NCI-H226 (cell line): ENCODE measurements at regions not wholly inside any gene's neighbourhood (a gene's known extent, or its start where the extent isn't known, plus 50 kb on each side); places are given as distances from the start of the nearest gene placed in this dataset.

ENCODE experiments used
- DNase-seq: peaks from one replicate; pipeline ENCODE4 v3.0.0-alpha.2; 2015

DNA sequence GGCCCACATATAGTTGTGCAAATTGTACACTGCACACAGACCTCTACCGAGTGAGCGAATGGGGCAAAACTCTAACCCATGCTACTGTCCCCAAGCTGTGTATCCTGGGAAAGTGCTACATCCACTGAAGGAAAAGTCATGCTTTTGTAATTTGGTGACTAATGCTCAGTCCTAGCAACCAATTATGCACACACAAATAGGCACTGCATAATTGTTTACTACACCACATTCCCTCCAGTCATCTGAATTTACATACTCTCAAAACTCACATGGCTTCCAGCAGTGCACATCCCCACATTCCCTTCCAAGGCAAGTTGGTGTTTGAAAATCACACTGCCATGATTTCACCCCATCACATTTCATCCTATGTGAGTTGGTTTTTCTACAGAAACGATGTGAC, 125.9 kb upstream of the OSMR start:
- peak; percentile 20 for DNase-seq

DNA sequence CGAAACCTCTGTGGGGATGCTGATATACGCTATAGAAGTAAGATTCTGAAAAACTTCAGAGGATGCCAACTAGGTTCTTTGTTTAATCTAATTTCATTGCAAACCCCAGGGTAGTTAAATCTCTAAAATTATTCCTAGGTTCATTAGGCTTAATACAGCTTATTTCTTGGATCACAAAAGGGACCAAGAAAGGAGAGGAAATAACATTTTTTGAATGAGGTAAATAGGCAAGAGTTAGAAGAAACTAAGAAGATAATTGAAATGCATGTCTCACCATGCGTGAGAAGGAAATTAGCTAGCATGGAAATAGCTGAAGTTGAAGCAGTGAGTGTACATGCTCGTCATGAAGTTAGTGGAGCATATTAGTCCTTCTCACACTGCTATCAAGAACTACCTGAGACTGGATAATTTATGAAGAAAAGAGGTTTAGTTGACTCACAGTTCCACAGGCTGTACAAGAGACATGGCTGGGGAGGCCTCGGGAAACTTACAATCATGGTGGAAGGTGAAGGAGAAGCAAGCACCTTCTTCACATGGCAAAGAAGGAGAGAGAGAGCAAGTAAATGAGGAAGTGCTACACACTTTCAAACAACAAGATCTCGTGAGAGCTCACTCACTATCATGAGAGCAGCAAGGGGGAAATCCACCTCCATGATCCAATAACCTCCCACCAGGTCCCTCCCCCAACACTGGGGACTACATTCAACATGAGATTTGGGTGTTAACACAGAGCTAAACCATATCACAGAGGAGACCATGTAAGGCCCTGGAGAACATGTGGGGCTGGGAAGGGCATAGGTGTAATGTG, 125.1 kb upstream of the OSMR start:
- DNase-seq: no peak

DNA sequence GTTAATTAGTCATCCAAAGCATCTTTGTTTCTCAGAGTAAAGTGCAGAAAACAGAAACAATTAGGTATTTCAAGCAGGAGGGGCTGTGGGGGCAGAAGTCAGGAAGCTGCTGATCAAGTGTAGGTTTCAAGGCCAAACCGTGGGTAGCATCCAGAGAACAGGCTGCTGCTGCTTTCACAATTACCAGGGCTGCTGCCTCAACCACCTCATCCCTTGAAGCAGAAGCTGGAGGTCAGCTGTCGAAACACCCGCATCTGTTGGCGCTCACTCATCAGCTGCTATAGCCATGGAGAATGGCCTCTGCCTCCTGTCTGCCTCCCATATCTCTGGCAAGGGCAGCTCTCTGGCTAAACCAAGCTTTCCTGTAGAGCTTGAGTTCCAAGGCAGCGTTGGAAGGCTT, 122.9 kb upstream of the OSMR start:
- DNase-seq: no peak

DNA sequence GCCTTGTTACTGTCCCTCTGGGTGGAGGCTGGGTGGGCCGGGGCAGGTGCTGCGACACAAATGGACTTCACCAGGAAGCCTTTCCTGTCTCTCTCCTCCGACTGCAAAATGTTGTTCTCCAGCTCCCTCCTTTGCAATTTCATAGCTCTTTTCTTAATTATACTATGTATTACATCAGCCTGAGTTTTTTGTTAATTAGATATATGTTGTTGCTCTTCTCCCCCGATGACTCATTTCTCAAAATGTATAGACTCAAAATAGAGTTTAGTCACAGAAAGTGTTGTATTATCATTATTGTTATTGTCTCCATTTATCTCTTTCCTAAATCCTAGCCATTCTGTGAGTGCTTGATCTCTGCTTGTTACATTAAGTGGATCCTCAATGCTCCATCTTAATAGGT, 122.4 kb upstream of the OSMR start:
- DNase-seq: no peak

DNA sequence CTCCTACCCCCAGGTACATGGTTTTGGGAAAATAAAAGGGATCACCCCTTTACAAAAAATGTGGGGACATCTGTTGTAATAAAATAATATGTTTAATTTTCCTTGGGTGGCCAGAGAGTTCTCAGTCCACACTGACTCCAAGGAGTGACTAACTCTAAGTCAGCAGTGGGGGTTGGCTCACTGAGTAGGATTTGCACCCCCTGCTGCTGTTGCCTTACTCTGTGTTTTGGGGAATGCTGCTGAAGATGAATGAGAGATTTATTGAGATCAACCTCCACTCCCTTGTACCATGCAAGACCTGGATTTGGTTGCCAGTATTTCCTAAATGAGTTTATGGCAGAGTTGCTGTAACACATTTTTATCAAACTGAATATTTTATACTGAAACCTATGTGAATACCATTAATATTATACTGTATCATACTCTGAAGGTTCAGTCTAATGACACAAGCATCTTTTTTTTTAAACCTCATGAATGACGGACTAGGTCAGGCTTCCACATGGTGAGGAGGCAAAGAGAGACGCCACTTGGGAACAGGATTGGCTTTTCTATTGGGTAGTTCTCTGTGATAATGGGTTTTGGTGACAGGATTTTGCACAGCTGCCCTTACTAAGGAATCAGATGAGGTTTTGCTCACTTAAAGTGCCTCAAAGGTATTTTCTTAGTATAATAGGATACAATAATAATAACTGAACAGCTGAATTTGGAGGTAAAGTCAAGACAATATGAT, 121.3 kb upstream of the OSMR start:
- peak; percentile 59 for DNase-seq

DNA sequence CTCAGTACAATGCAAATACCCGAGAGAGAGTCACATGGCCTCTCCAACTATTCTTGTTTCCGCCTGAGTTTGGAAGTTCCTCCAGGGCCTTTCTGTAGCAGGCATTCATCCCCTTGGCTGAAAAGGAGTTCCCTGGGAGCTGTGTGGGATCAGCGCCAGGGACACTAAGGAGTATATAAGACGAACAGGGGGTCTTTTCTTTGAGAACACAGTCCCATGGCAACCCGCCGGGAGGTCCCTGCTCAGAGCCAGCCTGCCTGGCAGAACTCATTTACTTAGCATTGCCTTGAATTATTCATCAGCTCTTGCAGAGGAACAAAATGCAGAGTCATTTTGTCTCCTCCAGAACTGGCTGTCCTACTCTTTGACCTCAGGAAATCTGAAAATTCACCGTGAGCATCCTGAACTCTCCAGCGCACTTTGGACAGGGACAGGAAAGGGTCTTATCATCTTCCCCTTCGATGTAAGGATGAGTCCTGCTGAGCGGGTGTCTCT, 120.4 kb upstream of the OSMR start:
- no peak for DNase-seq

DNA sequence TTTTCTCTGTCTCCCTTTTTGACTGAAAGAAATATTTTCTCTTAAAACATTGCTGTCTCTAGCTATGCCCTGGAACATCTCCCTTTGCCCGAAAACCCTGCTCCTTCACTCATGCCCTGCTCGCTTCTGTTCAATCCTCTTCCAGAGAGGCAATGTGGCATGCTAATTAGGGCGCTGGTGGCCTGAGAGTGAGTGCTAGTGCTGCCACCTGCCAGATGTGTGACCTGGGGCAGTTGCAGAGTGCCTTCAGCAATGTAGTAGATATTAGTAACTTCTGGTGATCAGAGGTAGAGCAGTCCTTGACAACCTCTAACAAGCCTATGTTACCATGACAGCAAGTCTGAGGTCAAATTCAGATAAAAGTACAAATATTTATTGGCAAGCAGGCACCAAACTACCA, 119.5 kb upstream of the OSMR start:
- DNase-seq: no peak

DNA sequence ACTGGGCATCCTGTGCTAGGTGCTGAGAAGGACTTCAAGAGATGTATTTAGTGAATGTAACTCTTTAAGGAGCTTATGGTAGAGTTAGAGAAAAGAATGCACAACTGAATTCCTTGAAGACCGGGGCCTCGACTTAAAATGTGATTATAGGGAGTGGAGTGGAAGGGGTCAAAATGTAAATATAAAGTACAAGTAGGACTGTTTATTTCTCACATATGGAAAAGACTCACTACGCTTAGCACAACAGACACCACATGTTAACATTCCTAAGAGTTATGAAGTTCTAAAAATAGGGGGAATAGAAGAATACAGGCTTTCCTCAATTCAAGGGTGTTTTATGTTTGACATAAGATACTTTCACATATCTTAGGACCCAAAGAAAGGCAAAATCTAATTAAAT, 117.8 kb upstream of the OSMR start:
- no peak for DNase-seq

DNA sequence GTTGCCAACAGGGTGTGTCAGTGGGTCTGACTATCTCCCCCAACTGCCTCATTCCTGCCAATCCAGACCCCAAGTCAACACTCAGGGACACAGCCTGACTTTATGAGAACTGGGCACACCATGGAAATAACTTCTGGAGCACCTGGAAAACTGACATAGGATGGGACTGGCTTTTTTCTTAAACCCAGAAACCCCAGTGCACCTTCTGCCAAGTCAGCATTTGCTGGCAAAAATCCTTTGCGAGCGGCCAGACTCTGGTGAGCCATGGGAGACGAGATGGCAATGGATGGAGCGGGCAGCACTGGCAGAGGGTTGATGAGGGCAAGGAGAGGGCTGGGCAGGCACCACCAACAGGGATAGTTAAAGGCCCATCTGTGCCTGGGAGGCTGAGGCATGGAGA, 114.4 kb upstream of the OSMR start:
- no peak for DNase-seq

DNA sequence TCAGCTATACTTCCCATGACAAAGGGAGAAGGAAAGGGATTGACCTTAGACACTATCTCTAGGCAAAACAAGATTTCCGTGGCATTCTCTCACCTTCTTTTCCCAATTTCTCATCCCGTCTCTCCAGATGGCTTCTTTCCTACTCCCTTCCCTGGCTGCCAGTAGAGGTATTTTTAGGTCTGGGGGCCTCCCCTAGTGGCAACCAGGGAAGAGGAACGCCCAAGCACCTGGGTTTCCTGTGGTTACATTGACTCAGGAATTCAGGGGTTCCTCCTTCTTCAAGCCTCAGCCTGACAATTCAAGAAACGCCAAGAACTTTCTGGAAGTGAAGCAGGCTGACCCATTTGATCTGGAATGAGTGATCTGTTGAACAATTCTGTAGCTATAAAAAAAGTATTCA, 111.5 kb upstream of the OSMR start:
- no peak for DNase-seq

DNA sequence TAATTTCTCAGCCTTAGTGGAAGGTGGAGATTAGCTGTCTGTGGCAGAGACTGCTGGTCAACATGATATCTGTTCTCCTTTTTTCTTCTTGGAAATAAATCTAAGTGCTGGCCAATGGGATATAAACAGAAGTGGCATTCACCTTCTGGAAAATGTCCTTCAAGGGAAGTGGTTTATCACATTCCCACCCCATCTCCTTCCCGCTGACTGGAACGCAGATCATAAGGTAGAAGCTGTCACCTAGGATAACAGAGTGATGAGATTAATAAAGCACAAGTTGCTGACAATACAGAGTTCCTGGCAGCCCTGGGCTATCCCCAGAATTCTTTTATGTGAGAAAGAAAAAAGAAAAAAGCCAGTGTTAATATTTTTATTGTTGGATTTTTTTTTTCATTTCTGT, 109.7 kb upstream of the OSMR start:
- DNase-seq: no peak

DNA sequence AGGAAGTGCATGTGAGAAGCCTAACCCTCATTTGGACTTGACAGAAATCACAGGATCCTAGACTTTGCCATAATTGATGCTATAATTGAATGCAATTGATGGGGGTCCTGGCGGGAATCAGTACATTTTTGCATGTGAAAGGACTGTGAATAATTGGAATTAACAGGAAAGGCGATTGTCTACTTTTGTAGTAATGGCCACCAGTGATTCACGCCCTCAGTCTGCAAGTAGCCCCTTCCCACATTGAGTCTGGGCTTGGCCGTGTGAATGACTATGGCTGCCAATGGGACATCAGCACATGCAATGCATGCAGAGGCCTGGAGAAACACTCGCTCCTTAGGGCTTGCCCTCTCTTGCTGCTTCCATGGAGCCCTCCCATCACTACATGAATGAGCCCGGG, 107.8 kb upstream of the OSMR start:
- DNase-seq: no peak

DNA sequence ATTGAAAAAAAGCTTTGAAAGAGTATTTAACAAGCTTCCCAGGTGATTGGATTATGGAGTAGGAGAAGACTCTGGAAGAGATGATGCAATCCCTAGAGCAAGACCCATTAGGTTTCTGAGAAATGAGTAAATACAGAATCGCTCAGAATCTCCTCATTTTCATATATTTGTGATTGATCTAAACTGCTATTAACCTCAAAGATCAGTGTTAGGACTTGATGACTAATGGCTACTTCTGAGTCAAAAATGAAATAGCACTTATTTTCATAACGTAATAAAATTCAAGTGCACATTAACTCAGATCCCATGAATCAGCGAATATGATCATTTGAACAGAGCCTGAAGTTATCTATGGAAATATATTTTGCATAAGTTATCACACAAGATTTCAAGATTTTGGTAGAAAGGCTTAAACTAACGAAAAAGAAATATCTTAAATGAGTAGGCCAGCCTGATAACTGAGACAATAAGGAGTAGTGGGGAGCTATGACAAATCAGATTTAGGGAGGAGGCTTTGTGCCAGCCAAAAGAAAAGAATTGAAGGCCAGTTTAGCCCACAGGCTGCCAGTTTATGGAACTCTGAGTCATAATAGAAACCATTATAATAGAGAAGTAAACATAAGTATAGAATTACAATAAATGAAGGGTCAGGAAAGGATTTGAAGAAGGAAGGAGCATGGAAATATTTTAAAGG, 106.7 kb upstream of the OSMR start:
- DNase-seq: peak; percentile 41

DNA sequence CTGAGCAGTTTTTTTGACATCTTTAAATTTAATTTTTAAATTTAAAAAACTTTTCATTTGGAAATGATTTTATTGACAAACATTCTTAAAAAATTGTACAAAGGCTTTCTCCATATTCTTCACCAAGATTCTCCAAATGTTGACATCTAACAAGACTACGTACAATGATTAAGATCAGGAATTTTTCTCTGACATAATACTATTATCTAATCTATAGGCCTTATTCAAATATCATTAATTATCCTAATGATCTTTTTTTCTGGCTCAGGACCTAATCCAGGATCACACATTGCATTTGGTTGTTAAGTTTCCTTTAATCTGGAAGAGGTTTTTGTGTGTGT, 106.1 kb upstream of the OSMR start:
- DNase-seq: no peak

DNA sequence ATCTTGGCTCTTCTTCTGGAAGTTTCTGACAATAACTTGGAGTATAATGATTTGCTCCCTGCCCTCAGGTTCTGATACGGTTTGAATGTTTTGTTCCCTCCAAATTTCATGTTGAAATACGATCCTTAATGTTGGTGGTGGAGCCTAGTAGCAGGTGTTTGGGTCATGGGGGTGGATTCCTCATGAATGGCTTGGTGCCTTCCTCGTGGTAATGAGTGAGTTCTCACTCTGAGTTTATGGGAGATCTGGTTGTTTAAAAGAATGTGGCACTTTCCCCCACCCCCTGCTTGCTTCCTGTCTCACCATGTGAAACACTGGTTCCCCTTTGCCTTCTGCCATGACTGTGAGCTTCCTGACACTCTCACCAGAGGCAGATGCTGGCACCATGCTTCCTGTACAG, 103.0 kb upstream of the OSMR start:
- DNase-seq: no peak

DNA sequence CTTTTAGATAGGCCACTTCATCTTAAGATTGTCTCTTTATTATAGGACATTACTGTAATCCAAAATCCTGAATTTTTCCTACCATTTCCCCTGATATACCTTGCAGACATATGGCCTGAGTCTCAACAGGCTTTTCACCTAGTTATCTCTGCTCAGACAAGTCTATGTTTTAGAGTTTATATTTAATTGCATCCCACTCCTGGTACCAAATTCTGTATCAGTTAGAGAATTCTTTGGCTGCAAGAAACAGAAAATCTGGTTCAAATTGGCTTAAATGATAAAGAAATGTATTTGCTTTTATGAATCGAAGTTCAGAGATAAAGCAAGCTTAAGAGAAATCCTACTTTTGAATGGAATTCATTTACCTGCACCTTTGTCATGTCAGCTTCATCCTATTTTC, 102.2 kb upstream of the OSMR start:
- DNase-seq: no peak

DNA sequence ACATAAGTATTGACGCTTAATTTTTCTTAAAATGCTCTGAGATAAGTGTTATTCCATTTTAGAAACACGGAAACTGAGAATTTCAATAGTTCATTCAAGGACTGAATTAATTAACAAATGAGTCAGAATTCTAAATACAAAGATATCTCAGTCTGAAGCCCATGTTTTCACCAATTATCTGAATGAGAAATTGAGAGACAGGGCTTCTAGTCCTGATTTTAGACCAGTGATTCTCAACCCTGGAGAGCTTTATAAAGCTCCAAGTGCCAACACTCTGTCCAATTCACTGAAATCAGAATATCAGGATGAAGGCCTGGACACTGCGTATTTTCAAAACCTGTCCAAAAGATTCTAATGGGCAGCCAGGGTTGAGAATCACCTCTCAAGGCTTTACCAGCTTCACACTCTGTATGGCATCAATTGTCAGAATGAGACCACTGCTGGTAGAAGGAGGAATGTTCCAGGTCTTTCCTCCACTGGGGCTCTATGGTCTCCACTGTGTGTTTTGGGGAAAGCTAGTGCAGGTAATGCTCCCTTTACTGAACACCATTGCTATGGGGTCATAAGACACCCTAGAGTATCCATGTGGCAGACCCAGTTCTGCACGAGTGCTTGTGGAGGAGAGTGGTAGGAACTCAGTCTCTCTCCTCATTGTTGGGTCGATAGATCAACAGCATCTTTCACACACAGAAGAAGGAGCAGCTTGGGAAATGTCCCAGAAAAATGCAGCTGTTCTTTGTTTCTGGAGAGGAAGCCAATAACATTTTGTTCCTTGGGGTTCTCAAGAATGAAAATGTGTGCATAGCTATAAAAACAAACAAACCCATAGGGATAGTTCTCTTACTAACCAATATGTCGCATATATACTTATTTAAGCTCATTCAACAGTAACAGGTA, 99.7 kb upstream of the OSMR start:
- DNase-seq: no peak

DNA sequence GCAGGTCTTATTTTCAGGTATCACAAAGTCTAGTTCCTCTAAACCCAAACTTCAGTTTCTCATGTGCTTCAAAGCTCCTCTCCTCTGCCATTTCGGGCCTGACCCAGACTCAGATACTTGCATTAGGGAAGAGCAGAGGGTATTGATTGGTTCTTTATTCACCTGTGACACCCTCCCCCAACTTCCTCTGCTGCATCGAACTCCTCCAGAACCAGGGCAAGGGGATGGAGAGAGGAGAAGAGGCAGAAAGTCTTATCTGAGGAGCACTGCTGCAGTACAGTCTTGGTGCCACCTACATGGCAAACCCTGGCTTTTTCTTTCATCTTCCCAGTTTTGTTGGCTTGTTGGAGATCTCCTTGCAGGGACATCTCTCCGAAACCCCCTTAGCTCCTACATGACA, 96.0 kb upstream of the OSMR start:
- DNase-seq: no peak

DNA sequence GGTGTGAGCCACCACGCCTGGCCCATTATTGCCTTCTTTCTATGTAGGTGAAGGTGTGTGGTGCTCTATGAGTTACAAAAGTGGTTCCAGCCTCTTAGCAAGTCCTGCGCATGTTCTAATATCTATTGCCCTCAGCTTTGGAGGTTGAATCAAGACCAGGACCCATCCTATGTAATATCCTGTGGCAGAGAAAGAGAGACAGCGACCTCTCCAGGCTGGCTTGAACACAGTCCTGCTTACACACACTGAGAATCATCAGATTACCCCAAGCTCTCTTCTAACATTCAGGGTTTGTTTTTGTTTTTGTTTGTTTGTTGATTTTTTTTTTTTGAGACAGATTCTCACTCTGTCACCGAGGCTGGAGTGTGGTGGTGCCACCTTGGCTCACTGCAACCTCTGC, 94.7 kb upstream of the OSMR start:
- no peak for DNase-seq

DNA sequence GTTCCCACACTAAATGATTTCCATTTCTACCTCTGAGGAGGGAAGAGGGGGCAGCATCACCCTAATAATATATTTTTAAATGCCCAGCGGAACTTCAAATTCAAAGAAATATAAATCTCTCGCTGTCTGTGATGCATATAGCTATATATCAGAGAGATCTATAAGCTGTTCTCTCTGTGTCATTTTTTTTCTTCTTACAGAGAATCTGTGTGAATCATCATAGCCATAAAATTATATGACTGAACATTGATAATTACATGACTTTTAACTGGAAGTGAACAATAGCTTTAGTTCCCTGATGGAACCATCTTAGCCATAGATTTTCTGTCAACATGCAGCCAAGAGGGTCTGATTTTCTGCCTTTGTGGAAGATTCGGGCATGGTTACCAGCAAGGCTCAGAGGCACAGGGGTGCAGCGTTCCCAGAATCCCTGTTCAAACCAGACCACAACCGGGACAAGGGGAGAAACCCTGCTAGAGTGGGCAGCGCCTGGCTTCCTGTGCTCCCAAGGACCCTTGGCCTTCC, 93.7 kb upstream of the OSMR start:
- no peak for DNase-seq

DNA sequence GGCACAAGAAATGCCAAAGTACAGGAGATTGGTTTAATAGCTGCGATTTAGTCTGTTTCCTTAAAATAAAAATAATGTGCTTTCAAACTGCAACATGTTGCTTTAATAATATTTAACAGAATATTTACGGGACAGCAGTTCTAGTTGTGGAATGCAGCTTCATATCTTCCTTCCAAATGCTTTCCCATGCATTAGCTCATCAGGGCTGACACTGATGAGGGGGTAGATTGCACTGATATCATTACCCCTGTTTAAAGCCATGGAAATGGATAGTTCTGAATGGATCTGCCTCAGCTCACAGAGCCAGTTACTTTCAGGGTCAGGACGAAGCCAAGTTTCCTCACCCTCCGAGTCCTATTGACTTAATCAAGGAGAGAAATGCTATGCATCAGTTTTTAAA, 93.2 kb upstream of the OSMR start:
- no peak for DNase-seq

DNA sequence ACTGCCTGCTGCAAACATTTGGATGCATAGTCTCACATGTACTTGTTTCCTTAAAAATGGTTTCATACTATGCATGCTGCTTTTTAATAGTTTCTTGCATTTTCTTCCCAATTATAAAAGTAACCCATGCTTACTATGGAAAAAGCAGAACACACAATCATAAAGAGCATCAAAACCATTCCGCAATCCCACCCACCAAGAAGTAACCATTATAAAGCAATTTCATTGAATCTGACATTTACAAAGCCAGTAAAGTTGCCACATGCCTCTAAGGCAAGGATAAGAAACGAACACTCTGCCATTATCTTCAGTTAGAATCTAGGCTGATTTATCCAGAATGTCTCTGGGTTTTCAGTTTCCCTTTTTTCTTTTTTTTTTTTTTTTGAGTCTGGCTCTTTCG, 92.7 kb upstream of the OSMR start:
- no peak for DNase-seq

DNA sequence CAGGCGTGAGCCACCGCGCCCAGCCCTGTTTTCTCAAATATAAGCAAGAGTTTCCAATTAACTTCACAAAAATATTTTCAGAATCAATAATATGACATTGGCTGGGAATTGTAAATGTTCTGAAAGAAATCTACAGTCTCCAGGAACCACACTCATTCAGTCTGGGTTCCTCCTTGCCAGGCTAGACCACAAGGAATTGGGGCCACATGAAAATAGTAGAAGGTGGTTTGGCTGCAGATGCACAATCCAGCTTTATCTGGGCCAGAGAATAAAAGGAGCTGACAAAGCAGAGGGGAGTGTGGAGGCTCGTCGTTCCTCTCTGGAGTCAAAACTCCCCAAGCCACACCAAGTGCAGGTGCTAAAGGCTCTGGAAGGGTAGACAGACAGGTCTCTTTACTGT, 92.0 kb upstream of the OSMR start:
- DNase-seq: no peak
